Activated CD8-positive, alpha-beta memory T cell treated with anti-CD3 and anti-CD28 coated beads for 36 hours (primary cell): ENCODE measurements at regions not wholly inside any gene's neighbourhood (a gene's known extent, or its start where the extent isn't known, plus 50 kb on each side); places are given as distances from the start of the nearest gene placed in this dataset.
"Not testable (repeated sequence)": the region's sequence is repeated elsewhere in the genome, so short reads cannot be mapped to it uniquely, and the experiment has no call there.

ENCODE experiments used
- CTCF ChIA-PET: fragments of 350-600 bp; sonication (Branson Sonifier 250); formaldehyde crosslinking; loops from one replicate; lab custom pipeline; 2021; ENCODE audit warnings: antibody characterized with exemption; lab: Charles Lee
- POLR2A ChIA-PET: fragments of 350-600 bp; sonication (Branson Sonifier 250); formaldehyde crosslinking; loops from one replicate; lab custom pipeline; 2021; ENCODE audit warnings: antibody characterized with exemption; lab: Charles Lee

GRCh38 chr5:166795756-166796155, 1495.7 kb upstream of the WWC1 start:
- POLR2A ChIA-PET: no interaction called here

GRCh38 chr5:166803058-166803457, 1488.4 kb upstream of the WWC1 start:
- ChIA-PET CTCF (no interaction called here), POLR2A (no interaction called here)

More at GRCh38 chr5:166795756-166796155, 1495.7 kb upstream of the WWC1 start:
- CTCF ChIA-PET: no interaction called here

- CTCF ChIA-PET, POLR2A ChIA-PET: not testable (repeated sequence)
Observed at GRCh38 chr5:166804223-166804622, 1487.2 kb upstream of the WWC1 start.

DNA sequence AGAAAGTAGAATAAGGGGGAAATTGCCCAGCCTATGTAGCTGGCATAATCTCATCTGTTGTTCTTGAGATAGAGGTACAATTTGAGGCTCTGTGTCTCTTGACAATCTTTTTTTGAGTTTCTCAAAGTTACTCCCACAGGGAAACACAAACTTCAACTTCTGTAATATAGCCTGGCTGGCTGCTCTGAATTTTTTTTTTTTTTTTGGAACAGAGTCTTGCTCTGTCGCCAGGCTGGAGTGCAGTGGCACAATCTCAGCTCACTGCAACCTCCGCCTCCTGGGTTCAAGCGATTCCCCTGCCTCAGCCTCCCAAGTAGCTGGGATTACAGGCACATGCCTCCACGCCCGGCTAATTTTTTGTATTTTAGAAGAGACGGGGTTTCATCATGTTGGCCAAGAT, 1486.8 kb upstream of the WWC1 start:
- POLR2A ChIA-PET, CTCF ChIA-PET: not testable (repeated sequence)

GRCh38 chr5:166810093-166810658, 1481.3 kb upstream of the WWC1 start:
- POLR2A ChIA-PET: not testable (repeated sequence)
- CTCF ChIA-PET: interaction anchor here (0.6 kb wide), 1 partner anchor 13 kb away, joined by 4 read pairs; no protein-coding TSS in a partner anchor

DNA sequence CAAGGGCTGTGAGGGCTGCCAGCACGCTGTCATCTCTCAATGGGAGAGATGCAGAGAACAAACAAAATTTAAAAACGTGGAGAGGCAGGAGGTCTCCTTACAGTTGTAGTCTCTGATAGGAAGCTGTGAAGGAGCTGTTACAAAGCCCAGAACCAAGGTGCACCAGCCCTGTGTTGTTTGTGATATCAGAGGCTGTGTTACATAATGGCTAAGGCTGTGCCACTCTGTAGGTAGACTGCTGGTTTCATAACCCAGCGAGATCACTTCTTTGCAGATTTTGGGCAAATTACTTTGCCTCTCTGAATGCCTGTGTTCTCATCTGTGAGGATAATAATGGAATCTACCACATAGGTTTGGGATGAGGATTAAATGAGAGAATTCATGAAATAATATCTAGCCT, 1480.7 kb upstream of the WWC1 start:
- POLR2A ChIA-PET: no interaction called here
- CTCF ChIA-PET: interaction anchor here (0.6 kb wide), 1 partner anchor 12 kb away, joined by 4 read pairs; no protein-coding TSS in a partner anchor

DNA sequence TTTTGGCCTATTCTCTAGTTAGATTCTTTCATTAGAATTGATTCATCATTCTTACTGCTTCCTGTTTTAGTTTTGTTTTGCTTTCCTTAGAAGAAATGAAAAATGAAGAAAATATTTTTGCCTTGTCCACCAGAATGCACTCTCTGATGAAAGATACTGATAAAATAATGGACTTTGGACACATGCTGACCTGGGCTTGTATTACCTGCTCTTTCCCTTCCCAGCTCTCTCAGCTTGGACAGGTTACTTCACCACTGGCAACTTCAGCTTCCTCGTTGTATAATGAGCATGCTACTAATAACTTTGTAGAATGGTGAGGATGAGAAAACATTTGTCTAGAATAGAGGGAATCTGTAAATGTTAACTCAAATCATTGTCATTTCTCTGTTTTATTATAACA, 1468.1 kb upstream of the WWC1 start:
- POLR2A ChIA-PET: no interaction called here
- CTCF ChIA-PET: no interaction called here

GRCh38 chr5:166834246-166834645, 1457.2 kb upstream of the WWC1 start:
- CTCF ChIA-PET: no interaction called here
- POLR2A ChIA-PET: no interaction called here

DNA sequence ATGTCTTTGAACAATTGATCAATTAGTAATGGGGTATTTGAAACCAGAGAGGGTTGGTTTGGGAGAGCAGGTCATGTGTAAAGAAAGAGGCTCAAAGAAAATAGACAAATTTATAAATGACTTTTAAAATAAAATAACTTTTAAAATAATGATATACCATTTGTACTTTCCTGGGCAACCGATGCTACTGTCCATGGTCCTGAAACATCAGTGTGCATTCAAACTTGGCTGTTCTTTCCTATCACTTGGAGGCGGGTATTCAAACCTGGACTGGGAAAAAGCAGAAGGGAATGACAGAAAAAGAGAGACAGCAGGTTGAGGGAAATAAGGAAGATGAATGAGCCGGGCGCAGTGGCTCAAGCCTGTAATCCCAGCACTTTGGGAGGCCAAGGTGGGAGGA, 1446.4 kb upstream of the WWC1 start:
- ChIA-PET POLR2A (no interaction called here), CTCF (no interaction called here)

DNA sequence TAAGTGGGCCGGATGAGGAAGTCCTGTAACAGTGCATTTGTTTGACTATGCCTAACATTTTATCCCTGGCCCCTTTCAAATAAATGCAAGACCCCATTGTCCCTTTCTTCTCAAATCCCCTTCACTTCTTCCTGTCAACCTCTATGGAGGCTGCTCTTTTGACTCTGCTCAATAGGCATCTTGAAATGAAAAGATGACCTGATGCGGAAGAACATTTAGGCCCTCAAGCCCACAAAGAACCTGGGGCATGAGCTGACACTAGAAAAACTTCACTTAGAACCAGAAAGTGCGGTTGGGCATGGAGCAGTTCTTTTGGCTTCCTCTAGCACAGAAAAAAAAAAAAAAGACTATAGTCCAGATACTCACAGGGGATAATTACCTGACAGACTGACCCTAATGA, 1434.7 kb upstream of the WWC1 start:
- ChIA-PET CTCF (interaction anchor here (0.6 kb wide), 1 partner anchor 1030 kb away, joined by 3 read pairs; no protein-coding TSS in a partner anchor), POLR2A (no interaction called here)

DNA sequence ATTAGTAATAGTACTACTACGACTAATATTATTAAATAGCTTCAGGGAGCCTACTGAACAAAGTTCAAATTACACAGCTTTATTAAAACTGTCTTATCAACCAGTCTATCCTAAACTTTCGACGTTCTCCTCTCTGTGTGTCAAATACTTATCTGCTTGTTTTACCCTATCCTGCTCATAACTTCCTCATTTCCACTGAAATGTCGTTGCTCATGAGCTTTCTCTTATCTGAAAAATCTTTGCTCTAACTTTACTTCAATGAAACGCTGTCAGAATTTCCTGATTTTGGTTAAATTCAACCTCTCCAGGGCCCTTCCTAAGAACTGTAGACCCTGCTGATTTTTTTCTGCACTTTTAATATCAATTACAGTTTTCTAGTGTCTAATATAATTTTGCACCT, 1431.0 kb upstream of the WWC1 start:
- ChIA-PET POLR2A (no interaction called here), CTCF (no interaction called here)

GRCh38 chr5:166862581-166862980, 1428.9 kb upstream of the WWC1 start:
- ChIA-PET CTCF (no interaction called here), POLR2A (no interaction called here)

GRCh38 chr5:166865206-166865605, 1426.2 kb upstream of the WWC1 start:
- ChIA-PET CTCF (no interaction called here), POLR2A (no interaction called here)

DNA sequence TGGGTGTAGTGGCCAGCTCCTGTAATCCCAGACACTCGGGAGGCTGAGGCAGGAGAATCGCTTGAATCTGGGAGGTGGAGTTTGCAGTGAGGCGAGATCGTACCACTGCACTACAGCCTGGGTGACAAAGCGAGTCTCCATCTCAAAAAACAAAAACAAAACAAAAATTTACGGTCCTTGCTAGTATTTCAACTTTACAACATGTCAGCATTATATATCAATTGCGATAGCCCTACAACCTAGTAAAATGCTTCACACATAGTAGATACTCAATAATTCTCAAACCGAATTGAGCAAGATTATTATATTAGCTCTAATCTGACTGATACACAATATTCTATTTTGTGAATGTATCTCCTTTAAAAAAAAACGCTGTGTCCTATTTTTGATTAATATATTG, 1411.0 kb upstream of the WWC1 start:
- POLR2A ChIA-PET: no interaction called here
- CTCF ChIA-PET: no interaction called here

DNA sequence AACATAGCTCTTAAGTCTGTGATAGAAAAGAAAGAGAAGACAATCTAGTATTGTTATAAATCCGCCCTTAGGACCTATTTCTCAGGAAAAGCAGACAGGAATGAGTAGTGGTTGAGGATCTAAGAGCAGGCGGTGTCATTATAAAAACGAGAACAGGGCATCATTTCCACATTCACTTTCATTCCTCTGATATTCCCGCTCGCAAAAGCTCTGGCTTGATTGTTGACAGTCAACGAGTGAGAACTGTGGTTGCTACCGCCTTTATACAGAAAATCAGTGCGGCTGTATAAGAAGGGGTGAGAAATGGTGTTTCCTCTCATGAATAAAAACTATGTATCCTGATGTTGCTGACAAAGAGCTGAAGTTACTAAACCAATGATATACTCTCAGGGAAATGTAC, 1409.6 kb upstream of the WWC1 start:
- ChIA-PET CTCF (no interaction called here), POLR2A (no interaction called here)

DNA sequence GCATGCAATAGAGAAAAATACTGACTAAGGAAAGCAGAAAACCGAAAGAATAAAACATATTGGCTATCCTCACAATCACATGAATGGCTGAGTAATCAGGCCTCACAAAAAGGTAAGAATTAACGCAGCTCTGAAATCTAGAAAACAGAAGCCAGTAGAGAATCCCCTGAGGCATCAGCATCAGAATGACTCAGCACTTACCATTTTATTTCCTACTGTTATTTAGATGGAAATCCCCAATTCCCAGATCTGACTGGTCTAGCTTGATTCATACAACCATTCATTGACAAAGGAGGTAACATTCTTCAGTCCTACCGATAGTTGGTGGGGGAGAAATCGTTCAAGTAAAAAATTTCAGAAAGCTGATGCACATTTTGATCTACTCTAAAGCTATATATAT, 1408.4 kb upstream of the WWC1 start:
- ChIA-PET CTCF (no interaction called here), POLR2A (no interaction called here)

- POLR2A ChIA-PET: no interaction called here
- CTCF ChIA-PET: no interaction called here
Observed at GRCh38 chr5:166898166-166898565, 1393.3 kb upstream of the WWC1 start.

DNA sequence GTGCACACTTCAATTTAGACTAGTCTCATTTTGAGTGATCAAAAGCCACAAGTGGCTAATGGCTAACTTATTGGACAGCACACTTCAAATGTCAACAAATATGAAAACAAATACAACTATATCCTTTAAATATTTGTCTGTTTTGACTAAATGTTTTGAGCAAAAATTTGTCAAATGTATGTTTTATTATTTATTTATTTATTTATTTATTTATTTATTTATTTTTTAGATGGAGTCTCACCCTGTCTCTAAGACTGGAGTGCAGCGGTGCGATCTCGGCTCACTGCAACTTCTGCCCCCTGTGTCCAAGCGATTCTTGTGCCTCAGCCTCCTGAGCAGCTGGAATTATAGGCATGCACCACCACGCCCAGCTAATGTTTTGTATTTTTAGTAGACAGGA, 1392.1 kb upstream of the WWC1 start:
- POLR2A ChIA-PET: no interaction called here
- CTCF ChIA-PET: no interaction called here

GRCh38 chr5:166904571-166904970, 1386.9 kb upstream of the WWC1 start:
- ChIA-PET POLR2A (no interaction called here), CTCF (interaction anchor here (1.4 kb wide), 1 partner anchor 12 kb away, joined by 3 read pairs; no protein-coding TSS in a partner anchor)

DNA sequence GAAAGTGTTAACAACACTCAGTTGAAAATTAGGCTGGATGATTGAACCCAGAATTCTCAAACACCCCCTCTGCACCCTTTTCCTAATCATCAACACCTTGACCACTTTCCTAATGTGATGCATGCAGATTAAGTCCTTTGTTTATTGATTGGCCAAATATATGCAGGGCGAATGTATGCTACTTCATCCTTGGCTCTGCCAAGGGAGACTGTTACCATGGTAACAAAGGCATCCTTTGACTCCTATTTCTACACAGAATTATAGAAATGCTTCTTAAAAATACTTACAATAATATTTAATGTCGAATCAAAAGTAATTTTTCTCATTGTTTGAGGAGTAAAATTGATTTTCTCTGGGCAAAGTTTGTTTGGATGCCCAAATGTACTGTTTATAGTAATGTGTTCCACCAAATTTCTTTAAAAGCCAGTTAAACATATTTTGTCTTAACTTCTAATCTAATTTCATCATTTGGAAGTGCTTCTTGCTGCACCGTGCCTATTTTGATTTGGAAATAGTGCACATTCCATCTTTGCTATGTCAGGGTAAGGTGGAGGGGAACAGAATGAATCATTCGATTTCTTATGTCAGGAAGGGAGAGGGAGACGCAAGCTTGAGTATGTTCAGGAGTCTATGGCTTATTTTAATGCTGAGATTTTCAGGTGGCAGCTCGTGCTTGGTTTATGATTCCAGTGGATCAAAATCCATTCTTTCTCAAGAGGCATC, 1384.3 kb upstream of the WWC1 start:
- ChIA-PET POLR2A (no interaction called here), CTCF (no interaction called here)

- ChIA-PET CTCF (no interaction called here), POLR2A (no interaction called here)
Observed at GRCh38 chr5:166909040-166909439, 1382.4 kb upstream of the WWC1 start.
